Hepatic stellate cell (primary cell): ENCODE measurements at regions not wholly inside any gene's neighbourhood (a gene's known extent, or its start where the extent isn't known, plus 50 kb on each side); places are given as distances from the start of the nearest gene placed in this dataset.

Source experiments
- DNase-seq: peaks from one replicate; pipeline ENCODE4 v3.0.0; 2011; ENCODE audit warnings: low spot score

DNA sequence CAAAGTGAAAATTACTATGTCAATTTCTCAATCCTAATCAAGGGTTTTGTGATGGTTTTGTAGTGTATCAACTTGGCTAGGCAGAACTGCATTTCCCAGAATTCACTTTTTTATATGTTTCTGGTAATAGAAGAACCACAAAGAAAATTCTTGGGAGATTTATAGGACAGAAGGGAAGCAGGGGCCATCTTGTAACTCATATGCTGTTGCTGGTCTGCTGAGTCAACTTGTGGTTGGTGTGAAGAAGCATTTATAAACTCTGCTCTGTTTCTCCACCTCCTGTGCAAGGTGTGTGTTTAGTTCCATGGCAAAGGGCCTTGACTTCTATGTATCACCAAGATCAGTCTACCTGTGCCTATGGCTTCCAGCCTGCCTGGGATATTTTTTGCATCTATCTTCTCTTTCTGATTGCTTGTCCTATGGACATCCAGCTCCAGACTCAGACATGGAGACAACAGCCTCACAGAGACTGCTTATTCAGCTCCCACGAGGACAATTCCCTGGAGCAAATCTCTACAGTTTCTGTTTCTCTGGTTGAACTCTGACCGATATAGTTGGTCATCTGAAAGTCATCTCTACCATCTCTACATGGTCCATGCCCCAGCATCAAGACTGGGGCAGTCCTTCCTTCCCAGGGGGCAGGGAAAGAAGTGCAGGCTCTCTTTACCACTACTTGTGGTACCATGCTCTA lies 364.3 kb upstream of the DDHD1 start:
- DNase-seq = no peak

DNA sequence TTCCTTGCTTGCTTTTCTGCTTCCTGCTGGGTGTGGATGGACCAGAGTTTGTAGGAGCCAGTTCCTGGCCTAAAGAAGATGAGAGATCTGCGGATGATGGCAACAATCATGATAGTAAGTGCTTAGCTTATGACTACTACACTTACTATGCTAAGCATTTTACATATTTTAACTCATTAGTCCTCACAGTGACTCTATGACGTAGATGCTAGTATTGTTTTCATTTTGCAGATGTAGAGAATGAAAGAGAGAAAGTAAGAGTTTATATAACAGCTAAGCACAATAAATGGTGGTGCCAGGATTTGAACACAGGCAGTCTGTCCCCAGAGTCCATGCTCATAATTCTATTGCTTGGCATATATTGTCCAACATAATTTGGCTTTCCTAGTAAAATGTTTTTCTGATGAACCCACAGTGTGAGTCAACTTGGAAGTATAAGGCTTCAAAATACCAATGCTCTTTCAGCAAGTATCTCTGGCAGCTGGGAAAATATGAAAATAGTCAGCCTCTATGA lies 363.2 kb upstream of the DDHD1 start:
- peak; percentile 9 for DNase-seq

DNA sequence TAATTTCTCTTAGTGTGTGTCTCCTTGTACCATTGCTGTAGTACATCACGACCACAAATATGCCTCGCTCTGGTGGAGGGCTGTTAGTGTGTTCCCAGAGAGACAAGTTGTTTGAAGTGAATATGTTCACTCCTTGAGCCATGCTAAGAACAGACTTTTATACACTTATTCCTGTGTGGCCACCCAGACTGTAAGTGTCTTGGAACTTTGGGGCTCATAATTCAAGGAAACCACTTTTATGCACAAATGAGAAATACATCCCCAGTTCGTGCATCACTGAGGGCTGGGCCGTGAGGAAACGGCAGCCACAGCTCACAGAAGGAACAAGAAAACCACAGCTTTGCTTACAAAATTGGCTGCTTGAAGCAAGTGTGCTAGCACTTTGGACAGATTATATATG lies 362.2 kb upstream of the DDHD1 start:
- no peak for DNase-seq

DNA sequence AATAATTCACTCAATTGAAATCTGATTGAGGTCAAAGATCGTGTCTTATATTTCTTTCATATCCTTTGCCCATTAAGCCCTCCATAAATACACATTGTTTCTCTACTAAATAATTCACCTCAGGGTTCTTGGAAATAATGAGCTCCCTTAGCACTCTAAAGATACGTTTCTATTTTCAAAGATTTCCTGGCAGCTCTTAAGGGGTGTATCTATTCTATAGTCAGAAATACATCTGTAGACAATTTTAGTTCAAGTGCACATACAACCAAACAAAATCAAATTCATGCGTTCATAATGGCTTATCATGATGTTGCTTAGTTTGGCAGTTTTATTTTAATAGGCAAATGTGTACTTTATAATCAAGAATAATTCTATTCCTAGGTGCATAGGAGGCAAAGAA lies 361.1 kb upstream of the DDHD1 start:
- DNase-seq = no peak

DNA sequence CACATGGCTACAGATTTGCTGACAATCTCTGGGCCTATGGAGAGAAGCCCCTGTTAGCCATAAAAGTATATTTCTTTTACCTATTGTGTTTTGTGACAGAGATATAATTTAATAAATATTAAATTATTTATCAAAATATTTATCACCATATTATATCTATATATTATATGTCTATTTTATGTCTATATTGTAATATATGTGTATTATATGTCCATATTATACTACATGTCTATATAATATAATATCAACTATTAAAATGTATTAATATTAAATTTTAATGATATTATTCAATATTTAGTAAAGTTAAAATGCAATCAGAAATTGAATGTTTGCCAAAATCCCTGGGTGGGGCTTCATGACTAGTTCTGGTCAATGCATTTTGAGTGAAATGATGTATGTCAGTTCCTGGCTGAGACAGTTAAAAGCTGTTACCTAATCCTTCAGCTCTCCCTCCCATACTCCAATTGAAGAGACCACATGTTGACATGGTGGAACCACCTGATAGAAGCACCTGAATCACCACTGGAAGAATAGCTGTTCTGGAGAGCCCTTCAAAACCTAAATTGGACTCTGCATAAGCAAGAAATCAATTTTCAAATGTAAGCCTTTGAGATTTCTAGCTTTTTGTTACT lies 357.3 kb upstream of the DDHD1 start:
- no peak for DNase-seq

DNA sequence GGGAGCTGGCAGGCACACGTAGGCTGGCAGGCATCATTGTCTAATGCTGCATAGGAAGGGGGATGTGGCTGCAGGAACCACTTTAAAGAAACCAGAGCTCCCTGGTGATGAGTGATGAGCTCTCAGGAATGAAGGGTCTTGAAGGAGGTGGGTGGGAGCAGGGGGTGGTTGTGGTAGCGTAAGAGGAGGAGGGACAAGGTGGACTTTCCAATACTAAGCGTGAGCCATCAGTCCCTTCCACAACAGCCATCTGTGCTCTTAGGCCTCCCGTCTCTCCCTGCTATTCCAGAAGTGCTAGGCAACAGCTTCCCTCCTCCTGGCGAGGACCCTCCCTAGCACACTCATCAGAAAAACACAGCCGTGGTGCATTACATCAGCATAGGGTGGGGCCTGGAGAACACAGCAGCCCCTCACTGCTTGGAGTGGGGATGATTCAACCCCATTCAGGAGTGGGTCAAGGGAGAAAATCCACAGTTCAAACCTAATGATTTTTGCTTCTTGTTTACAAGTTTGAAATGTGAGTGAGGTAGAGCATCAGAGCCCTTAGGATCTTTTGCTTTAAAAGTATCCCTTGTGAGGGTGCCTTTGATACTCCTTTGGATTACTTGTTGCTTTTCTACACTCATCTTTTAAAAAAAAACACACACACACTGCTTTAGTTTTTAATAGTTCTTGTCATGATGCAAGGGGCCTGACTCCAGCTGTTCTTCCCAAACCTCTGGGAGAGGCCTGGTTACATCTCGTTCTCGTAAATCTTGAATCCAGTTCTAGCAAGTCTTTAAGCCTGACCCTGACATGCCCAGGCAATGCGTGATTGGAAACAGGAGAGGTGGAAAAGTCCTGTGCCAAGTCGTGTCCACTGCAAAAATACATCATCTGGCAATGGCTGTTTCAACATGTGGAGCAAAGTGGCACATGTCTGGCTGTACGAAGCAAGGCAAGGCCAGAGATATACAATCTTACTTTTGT lies 356.4 kb upstream of the DDHD1 start:
- DNase-seq = no peak

DNA sequence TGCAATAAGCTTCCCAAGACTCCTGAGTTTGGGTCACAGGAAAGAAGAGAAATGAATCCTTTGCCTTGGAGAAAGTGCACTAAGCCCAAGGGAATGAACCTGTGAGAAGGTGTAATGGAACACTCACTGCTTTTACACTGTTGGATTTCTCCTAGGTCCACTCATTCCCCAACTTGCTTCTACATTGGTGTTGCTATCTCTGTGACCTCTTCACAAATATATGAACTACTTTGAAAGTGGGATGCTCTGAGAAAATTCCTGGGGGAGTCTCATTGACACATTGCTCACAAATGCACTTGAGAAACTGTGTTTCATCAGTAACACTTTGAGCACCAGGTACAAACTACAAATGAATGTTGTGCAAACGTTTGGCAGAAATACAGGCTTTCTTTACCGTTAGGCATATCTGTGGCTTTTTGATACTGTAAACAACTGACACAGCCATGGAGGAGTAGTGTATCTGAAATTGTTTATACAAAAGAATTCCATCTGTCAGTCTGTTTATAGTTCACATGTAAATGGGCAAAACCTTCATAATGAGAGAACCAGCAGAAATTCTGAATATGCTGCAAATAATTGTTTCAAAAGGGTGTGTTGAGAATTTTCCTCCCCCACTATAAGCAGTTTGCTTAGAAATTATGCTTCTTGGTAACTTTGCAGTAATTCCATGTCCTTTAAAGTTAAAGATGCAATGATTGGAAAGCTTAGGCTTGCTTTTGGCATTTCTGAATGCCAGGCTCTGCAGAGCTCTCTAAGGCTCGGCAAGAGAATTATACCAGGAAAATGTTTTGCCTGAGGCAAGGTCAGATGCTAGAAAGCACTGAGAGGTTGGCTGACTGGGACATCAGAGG lies 348.5 kb upstream of the DDHD1 start:
- DNase-seq = no peak

DNA sequence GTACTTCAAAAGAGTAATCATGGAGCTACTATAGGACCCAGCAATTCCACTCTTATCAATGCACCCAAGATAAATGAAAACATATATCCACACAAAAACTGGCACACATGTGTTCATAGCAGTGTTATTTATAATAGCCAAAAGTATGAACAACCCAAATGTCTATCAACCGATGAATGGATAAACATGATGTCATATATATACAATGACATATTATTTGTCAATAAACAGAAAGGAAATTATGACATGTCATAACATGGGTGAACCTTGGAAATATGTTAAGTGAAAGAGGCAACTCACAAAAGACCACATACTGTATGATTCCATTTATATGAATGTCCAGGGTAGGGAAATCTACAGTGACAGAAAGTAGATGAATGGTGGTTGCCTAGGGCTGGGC lies 347.1 kb upstream of the DDHD1 start:
- no peak for DNase-seq

DNA sequence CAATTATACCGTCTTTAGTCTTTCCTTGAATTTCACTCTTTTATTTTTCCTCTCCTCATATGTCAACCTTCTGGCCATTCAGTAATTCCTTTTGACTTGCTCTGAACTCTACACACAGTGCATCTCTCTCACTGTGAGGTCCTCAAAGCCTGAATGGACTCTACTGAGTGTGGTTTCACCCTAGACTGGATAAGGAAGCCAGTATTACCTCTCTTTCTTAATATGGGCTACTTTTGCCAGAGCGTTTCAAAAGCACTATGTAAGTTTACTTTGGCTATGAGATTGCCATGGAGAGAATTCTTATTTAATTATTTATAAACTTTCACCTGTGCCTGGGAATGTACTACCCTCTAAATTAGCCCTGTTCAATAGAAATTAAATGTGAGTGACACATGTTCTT lies 343.5 kb upstream of the DDHD1 start:
- DNase-seq = no peak

DNA sequence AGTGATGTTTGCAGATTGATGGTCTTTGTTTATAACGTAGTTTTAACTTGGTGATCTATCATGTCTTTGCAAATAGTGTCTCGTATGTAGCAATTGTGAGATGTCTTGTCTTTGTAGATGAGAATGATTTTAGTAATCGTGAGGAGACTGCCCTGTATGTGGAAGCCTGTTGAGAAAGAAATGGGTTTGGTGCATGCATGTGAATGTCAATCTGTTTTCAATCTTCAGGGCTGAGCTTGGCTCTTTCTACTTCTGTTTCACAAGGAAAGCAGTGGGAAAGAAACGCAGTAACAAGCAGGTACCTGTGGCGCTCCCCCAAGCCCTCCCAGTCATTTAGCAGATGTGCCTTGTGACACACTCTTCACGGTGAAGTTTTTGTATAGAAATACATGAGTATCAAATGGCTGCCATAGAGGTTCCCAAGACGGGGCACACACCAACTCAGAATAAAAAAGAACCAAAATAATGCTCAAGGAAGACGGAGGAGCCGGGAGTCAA lies 342.8 kb upstream of the DDHD1 start:
- no peak for DNase-seq

DNA sequence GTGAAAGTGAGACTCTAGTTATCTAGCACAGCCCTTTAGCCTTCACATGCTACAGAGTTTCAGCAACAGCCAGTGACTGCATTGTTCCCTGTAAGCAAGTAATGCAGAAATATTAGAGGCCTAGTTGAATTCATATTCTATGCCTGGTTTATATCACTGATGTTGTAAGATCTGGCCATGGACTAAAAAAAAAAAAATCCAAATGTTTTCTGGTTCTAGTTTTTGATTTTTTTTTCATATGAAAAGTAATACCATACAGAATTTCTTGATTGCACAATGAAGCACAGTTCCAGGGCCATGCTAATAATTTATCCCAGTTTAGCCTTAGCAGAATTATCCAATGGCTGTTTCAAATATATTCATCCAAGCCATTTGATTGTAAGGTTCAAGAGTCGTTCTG lies 341.5 kb upstream of the DDHD1 start:
- no peak for DNase-seq

DNA sequence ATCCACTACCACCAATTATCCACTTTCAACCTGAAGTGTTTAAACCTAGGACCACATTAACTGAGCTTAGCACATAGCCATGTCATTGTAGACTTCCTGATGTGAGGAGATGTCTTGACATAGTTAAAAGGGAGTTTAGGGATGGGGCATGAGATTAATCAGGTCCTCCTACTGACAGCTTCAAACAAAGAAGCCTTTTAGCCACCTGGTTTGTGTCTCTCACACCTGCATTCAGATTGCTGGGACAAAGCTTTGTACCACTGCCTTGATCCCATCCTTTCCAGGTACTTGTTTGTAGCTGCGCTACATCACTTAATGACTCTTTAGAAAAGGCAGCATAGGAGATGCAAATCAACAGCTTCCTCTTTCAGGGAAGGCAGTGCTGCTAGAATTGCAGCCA lies 340.7 kb upstream of the DDHD1 start:
- no peak for DNase-seq

DNA sequence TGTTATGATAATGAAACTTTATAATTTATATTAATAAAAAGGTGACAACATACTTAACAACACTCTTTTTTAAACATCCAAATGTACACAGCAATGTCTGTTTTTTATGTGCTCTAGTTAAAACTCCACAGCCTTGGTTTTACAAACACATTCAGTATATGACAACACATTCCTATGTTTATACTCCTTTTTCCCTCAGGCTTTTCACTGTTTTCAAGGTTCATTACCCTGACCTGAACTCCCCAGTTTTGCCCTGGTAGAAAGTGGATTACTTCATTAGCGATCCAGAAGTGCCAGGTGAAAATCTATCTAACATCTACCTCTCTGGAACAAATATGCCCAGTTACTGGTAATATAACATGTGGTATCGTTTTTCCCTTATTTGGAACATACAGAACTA lies 340.2 kb upstream of the DDHD1 start:
- no peak for DNase-seq

DNA sequence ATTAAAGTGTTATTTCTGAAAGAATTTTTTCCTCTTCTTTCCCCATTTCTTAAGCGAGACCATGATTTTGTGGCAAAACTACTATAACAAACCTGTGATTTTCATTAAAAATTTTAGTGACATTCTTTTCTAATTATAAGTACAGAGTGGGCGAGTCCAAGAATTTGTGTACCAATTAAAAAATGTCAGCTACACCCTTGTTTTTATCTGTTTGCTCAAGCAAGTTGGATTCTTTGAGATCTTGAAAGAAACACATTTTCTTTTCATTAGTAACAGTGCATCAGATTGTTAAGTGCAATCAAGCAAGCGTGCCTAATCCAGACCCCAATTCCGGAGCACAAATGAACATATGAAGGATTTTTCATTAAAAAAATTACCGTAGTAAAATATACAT lies 338.8 kb upstream of the DDHD1 start:
- DNase-seq = no peak

DNA sequence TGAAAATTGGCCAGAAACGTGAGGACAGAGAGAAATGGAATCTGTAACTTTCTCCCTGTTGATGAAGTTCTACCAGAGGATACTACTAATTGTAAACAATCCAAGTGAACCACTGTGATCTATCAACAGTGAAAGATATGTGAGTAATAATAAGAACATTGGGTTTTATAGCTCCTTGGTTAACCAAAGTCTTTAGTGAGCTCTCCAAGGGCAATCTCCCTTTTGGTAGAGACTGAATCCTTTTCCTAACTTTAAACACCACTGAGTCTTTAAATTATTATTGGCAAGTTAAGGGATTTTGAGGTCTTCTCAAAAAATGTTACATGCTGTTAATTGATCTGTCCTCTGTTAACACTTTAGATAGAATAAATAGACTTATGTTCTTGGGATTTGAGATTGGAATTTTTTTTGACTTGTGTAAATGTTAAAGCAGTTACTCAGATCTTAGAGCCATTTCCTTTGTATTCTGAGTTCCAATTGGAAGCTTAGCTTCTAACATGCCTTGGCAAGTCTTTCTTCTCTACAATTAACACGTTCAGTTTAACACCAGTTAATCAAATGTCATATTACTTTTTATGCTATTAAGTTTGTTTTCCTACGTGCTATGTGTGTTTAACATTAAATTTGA lies 338.2 kb upstream of the DDHD1 start:
- no peak for DNase-seq

DNA sequence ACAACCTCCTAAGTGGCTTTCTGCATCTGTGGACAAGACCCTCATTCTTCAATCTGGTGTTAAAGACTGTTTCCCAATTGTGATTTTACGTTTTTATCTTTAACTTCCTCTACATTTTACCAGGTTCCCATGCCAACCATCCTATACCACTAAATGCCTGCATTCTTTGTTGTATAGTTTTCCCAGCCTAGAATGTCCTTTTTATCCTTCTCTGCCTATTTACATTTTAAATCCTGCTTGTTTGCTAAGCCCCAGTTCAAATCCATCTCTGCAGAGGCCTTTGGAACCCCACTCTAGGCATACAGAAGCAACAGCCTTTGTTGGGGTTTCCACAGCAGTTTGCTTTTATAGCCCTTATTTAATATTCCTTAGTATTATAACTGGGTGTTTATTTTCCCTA lies 325.1 kb upstream of the DDHD1 start:
- DNase-seq = no peak

DNA sequence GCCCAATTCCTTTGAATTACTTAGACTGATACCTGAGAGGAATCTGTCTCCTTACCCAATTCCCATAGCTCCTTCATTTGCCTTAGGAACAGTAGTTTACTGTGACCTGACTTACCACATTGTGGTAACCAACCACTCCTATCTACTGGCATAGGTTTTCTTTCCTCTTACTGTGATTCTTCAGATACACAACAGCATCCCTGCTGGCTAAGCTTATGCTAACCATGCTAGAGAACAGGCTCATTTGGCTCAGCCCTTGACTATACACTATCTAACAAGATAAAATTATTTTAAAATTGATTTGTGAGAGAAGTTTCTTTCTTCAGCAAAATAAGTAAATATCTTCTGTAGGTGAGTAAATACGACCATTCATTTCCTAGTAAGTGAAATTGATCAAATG lies 320.4 kb upstream of the DDHD1 start:
- DNase-seq = no peak

DNA sequence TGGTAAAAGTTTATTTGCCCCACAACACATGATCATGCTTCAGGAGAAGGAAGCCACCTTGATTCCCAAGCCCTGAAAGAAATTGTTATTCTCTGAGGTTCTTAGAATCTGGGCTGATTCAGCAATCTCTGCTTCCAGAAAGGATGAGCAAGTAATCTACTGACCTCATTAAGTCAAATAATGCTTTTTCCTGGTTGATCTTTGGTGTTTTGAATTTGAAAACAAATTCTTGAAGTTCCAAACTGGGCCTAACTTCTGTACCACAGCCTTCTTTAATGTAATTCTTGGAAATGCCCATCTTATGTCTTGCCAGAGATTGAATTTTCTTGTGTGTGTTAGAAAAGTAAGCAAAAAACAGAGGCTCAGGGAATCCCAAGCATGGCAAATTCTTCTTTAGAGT lies 319.2 kb upstream of the DDHD1 start:
- no peak for DNase-seq

DNA sequence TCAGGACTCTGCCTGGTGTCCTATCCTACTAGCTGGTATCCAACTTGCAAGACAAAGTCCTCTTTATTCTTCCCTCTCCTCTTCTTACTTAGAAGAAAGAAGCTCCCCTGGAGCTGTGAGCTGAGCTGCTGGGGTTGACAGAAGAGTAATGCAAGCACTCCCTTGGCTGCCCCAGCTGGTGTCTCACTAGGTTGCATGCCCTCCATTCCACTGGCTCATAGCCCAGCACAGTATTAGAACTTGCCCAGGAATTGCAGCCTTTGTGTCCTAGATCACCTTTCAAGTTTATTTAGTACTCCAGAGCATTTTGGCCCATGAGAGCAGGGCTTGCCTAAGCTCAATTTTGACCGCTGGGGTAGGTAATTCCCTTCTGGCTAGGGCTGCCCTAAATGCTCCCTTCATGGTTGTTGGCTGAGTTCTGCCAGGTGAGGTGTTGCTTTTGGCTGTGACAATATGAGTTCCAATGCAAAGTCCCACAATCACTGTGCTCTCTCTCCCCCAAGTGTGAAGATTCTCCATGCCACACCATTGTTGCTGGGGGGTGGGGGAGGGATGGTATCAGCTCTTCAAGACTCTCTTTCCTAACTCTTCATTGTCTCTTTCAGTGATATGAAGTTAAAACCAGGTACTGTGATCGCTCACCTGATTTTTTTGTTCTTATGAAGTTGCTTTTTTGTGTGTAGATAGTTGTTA lies 317.4 kb upstream of the DDHD1 start:
- no peak for DNase-seq

DNA sequence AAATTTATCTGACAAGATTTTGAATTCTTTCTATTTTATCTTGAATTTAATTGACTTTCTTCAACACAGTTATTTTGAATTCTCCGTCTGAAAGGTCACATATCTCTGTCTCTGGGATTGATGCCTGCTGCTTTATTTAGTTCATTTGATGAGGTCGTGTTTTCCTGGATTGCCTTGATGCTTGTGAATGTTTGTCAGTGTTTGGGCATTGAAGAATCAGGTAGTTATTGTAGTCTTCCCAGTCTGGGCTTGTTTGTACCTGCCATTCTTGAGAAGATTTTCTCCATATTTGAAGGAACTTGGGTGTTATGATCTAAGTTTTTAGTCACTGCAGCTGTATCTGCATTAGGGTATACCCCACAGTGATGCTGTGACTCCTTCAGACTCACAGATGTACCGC lies 315.8 kb upstream of the DDHD1 start:
- DNase-seq = no peak

DNA sequence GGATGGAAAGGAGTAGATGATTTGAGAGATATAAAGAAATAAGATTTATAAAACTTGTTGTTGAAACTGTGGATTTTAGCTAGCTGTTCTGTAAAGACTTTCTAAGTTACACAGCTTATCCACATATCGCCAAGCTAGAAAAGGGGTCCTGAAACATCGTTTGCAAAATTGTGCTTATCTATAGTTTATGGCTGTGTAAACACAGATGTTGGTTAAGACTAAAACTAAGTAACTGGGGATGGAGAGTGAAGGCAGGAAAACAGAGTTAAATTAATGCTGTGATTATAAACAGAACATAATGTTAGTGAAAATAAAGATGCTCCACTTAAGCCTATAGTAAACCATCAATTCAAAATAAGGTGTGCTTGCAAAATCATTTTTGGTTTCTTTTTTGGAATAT lies 311.3 kb upstream of the DDHD1 start:
- DNase-seq = no peak
